ENCODE measurements at regions not wholly inside any gene's neighbourhood (a gene's known extent, or its start where the extent isn't known, plus 50 kb on each side); places are given as distances from the start of the nearest gene placed in this dataset.

DNA sequence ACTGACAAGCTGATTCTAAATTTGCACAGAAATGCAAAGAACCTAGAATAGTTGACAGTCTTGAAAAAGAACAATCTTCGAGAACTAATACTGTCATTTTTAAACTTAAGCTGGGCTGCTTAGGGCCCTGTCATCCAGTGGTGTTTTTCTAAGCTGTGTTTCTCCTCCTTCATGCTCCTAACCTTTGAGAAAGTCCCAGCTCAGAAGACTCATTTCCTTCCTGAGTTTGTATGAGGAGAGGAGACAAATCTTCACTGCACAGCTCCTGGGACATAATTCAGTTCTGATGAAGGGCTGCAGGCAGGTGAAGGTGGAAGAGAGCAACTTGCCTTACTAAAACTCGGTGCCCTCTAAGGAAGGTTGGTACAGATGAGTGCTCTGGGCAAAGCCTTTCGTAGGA is 109.5 kb upstream of the ANKRD55 start:
- TF ChIP-seq, protein P1, sequence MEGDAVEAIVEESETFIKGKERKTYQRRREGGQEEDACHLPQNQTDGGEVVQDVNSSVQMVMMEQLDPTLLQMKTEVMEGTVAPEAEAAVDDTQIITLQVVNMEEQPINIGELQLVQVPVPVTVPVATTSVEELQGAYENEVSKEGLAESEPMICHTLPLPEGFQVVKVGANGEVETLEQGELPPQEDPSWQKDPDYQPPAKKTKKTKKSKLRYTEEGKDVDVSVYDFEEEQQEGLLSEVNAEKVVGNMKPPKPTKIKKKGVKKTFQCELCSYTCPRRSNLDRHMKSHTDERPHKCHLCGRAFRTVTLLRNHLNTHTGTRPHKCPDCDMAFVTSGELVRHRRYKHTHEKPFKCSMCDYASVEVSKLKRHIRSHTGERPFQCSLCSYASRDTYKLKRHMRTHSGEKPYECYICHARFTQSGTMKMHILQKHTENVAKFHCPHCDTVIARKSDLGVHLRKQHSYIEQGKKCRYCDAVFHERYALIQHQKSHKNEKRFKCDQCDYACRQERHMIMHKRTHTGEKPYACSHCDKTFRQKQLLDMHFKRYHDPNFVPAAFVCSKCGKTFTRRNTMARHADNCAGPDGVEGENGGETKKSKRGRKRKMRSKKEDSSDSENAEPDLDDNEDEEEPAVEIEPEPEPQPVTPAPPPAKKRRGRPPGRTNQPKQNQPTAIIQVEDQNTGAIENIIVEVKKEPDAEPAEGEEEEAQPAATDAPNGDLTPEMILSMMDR (IDR thresholded peaks at IDR 0.05), result no peak
- no peak for TF ChIP-seq POLR2A (IDR thresholded peaks at IDR 0.05)
- intact Hi-C loops (cut with DNase I; ENCODE audit: low total_unique reads), result no loop called here
- Histone ChIP-seq H3K36me3 (no peaks in the 10 kb centered on the region), H3K27me3 (no peaks in the 10 kb centered on the region), H3K4me3 (no peak overlapping the region), H3K27ac (no peak overlapping the region), H3K9me3 (no peaks in the 10 kb centered on the region), H3K4me1 (no peaks in the 10 kb centered on the region)
- DNase-seq, result no peak

DNA sequence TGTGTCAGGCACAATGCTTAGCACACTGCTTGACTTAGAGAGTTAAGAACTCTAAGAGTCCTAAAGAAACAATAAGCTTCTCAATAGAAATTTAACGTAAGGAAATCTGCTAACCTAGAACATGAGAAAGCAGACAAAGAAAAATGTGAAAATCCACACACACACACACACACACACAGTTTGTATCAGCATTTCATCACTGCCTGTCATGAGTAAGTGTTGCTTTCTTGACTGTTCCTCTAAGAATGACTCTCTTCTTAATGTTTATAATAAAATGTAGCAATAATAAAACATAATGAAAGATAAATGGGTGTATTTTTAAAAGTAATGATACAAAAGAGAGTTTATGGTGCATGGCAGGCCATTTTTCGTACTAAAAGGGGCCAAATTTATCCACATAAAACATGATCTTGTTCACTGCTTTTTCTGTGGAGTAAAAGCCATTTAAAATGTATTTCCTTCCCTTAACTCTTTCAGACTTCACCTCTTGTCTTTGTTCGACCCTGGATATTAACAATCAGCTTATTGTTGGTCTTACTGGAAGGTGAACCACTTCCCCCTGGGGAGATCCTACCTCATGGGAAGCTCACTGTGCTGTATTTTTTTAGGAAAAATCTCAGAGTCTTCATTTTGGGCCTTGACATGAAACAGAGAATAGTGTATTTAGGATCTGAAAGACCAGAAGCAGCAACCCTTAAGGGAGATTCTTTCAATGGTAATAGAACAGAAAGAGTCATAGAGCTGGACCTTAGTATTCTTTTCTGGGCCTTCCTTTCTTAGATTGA is 107.3 kb upstream of the ANKRD55 start:
- intact Hi-C loops (cut with DNase I; ENCODE audit: low total_unique reads), result no loop called here
- TF ChIP-seq, protein P1 (IDR thresholded peaks at IDR 0.05), result no peak
- TF ChIP-seq POLR2A (IDR thresholded peaks at IDR 0.05), result no peak
- Histone ChIP-seq H3K9me3 (no peaks in the 10 kb centered on the region), H3K36me3 (no peaks in the 10 kb centered on the region), H3K27me3 (no peaks in the 10 kb centered on the region), H3K4me1 (no peaks in the 10 kb centered on the region), H3K27ac (no peak overlapping the region), H3K4me3 (no peak overlapping the region)
- no peak for DNase-seq

DNA sequence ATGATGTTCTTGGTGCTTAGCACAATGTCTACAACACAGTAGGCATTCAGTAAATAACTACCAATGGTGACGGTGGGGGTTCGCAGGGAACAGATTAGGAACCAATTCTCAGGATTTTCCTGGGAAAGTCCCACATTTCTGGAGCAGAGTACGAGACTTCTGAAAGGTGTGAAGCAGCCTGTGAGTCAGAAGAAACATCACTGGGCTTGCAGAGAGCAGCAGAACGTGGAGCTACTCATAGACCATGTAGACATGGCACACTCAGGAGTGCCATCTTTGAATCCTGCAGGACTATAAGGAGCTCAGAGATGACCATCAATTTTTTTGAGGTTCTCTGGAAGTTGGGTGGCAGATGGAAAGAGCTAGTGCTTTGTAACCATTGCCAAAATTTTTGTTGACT is 106.6 kb upstream of the ANKRD55 start:
- Histone ChIP-seq H3K4me1 (no peaks in the 10 kb centered on the region), H3K4me3 (no peak overlapping the region), H3K27ac (no peak overlapping the region), H3K36me3 (no peaks in the 10 kb centered on the region), H3K9me3 (no peaks in the 10 kb centered on the region), H3K27me3 (no peaks in the 10 kb centered on the region)
- no peak for DNase-seq
- no peak for TF ChIP-seq POLR2A (IDR thresholded peaks at IDR 0.05)
- intact Hi-C loops (cut with DNase I; ENCODE audit: low total_unique reads), result no loop called here

DNA sequence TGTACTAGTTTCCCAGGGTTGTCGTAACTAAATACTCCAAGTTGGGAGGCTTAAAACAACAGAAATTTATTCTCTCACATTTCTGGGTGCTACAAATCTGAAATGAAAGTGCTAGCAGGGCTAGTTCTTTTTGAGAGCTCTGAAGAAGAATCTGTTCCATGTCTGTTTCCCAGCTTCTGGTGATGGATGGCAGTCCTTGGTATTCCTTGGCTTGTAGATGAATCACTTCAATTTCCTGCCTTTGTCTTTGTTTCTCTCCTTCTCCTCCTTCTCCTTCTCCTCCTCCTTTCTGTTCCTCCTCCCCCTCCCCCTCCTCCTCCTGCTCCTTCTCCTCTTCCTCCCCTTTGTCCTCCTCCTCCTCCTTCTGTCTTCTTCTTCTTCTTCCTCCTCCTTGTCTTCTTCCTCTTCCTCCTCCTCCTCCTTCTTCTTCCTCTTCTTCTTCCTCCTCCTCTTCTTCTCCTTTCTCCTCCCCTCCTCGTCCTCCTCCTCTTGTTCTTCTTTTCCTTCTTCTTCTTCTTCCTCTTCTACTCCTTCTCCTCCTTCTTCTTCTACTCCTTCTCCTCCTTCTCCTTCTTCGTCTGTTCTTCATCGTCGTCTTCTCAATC is 104.7 kb upstream of the ANKRD55 start:
- no peaks in the 10 kb centered on the region for H3K4me1 ChIP-seq
- H3K27me3 ChIP-seq, result no peaks in the 10 kb centered on the region
- no peaks in the 10 kb centered on the region for H3K9me3 ChIP-seq
- H3K36me3 ChIP-seq, result no peaks in the 10 kb centered on the region
- no peak for DNase-seq
- intact Hi-C loops (cut with DNase I; ENCODE audit: low total_unique reads), result no loop called here
- H3K27ac ChIP-seq, result no peak overlapping the region
- TF ChIP-seq, protein P1 (IDR thresholded peaks at IDR 0.05), result no peak
- no peak for TF ChIP-seq POLR2A (IDR thresholded peaks at IDR 0.05)
- H3K4me3 ChIP-seq, result no peak overlapping the region

DNA sequence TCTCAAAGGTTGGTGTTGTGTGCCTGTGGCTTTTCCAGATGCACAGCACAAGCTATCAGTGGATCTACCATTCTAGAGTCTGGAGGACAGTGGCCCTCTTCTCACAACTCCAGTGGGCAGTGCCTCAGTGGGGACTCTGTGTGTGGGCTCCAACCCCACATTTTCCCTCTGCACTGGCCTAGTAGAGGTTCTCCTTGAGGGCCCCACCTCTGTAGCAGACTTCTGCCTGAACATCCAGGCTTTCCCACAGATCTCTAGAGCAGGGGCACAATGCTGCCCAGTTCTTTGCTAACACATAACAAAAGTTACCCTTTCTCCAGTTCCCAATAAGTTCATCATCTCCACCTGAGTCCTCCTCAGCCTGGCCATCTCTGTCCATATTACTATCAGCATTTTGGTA is 102.1 kb upstream of the ANKRD55 start:
- no peaks in the 10 kb centered on the region for H3K36me3 ChIP-seq
- no peaks in the 10 kb centered on the region for H3K27me3 ChIP-seq
- TF ChIP-seq POLR2A (IDR thresholded peaks at IDR 0.05), result no peak
- TF ChIP-seq, protein P1 (IDR thresholded peaks at IDR 0.05), result no peak
- no peak overlapping the region for H3K4me3 ChIP-seq
- no peak for DNase-seq
- no peaks in the 10 kb centered on the region for H3K9me3 ChIP-seq
- intact Hi-C loops (cut with DNase I; ENCODE audit: low total_unique reads), result no loop called here
- no peak overlapping the region for H3K27ac ChIP-seq
- no peaks in the 10 kb centered on the region for H3K4me1 ChIP-seq

Data from uterus (tissue), 3 donors.